WERI-Rb-1 (cell line): ENCODE measurements at regions not wholly inside any gene's neighbourhood (a gene's known extent, or its start where the extent isn't known, plus 50 kb on each side); places are given as distances from the start of the nearest gene placed in this dataset.

Experiments
- DNase-seq: peaks from one replicate; pipeline ENCODE4 v3.0.0-alpha.2; 2020
- H3K27ac ChIP-seq: fragments of 250-450 bp; sonication (Bioruptor Pico); 2 replicates; pipeline ENCODE4 v1.5.1; 2020; ENCODE audit warnings: mild to moderate bottlenecking, moderate library complexity
- H3K27me3 ChIP-seq: fragments of 250-450 bp; sonication (Bioruptor Pico); 2 replicates; pipeline ENCODE4 v1.5.1; 2021; ENCODE audit warnings: mild to moderate bottlenecking, low read depth, moderate library complexity; ENCODE audit not compliant: insufficient read depth, severe bottlenecking
- H3K36me3 ChIP-seq: fragments of 250-450 bp; sonication (Bioruptor Pico); 2 replicates; pipeline ENCODE4 v1.5.1; 2020; ENCODE audit warnings: mild to moderate bottlenecking, moderate library complexity
- H3K4me3 ChIP-seq: 2 replicates; pipeline ENCODE4 v1.5.1; 2011; ENCODE audit warnings: low read depth, mild to moderate bottlenecking, control low read depth, low read length
- H3K9me3 ChIP-seq: fragments of 250-450 bp; sonication (Bioruptor Pico); 2 replicates; pipeline ENCODE4 v1.5.1; 2021; ENCODE audit warnings: mild to moderate bottlenecking, moderate library complexity; ENCODE audit not compliant: severe bottlenecking
- CTCF ChIP-seq: IDR thresholded peaks from 2 replicates; pipeline ENCODE4 v1.5.1; 2011; ENCODE audit warnings: low read depth, mild to moderate bottlenecking, control low read depth, inconsistent platforms, low read length

GRCh38 chr2:33655626-33656320, 56.7 kb upstream of the FAM98A start:
- Histone ChIP-seq H3K36me3 (no peaks in the 10 kb centered on the region), H3K27ac (no peak overlapping the region), H3K9me3 (peaks cover 4% of the 10 kb centered on the region), H3K27me3 (no peaks in the 10 kb centered on the region), H3K4me3 (no peak overlapping the region)
- no peak for TF ChIP-seq CTCF
- no peak for DNase-seq

- peaks cover 4% of the 10 kb centered on the region for H3K9me3 ChIP-seq
- no peak overlapping the region for H3K27ac ChIP-seq
- H3K4me3 ChIP-seq = no peak overlapping the region
- TF ChIP-seq CTCF = no peak
- no peaks in the 10 kb centered on the region for H3K27me3 ChIP-seq
- DNase-seq = no peak
- H3K36me3 ChIP-seq = no peaks in the 10 kb centered on the region
Observed at GRCh38 chr2:33652830-33653229, 53.7 kb upstream of the FAM98A start.

- no peak for DNase-seq
- Histone ChIP-seq H3K27me3 (no peaks in the 10 kb centered on the region), H3K4me3 (no peak overlapping the region), H3K36me3 (no peaks in the 10 kb centered on the region), H3K9me3 (no peaks in the 10 kb centered on the region), H3K27ac (no peak overlapping the region)
- no peak for TF ChIP-seq CTCF
Observed at GRCh38 chr2:33650171-33650570, 51.1 kb upstream of the FAM98A start.
